ENCODE measurements at regions not wholly inside any gene's neighbourhood (a gene's known extent, or its start where the extent isn't known, plus 50 kb on each side); places are given as distances from the start of the nearest gene placed in this dataset.

DNA sequence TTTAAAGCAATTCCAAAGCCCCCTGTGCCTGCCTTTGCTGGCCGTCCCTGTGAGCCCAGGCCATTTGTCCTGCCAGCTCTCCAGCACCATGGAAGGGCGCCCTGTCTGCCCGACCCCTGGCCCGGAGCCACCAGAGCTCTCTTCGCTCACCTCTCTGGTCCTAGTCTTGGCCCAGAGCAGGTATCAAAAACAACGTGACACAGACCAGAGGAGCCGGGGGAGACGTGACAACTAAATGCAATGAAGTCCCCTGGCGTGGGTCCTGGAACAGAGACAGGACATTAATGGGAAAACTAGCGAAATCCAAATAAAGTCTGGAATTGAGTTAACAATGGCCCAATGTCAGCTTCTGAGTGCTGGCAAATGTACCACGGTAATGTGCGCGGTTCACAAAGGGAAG, 83.2 kb upstream of the DIO3 start:
- intact Hi-C loops (cut with micrococcal nuclease; ENCODE audit: unreplicated experiment), result no loop called here

DNA sequence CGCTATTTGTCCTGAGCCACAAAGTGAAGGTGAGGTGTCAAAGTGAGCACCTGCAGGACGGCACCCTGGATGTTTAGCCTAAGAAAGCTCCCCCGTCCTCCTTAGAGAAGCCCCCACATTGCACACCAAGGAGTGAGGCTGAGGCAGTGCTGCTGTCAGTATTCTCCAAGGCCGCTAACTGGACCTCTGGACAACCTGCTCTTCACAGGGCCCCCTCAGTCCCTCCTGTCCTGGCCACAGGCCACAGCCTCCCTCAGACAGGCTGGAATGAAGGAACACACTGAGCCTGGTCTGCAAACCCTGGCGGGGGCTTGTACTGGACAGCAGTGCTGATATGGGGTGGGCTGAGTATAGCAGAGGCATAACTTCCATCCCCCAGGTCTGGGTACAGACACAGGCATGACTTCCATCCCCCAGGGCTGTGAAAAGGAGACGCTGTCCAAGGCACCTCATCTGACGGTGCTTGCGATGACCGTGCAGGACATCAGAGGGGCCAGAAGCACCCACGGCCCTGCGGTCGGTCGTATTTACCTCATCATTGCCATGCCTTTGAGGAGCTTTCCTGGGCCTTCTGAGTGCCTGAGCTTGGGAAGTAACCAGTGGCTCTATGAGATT, 82.4 kb upstream of the DIO3 start:
- H3K36me3 ChIP-seq (ENCODE audit: insufficient read depth, low read length, poor library complexity, severe bottlenecking), result no peaks in the 10 kb centered on the region
- POLR2A ChIA-PET (ENCODE audit: low non-redundant PET), result no interaction called here
- TF ChIP-seq, protein P1, sequence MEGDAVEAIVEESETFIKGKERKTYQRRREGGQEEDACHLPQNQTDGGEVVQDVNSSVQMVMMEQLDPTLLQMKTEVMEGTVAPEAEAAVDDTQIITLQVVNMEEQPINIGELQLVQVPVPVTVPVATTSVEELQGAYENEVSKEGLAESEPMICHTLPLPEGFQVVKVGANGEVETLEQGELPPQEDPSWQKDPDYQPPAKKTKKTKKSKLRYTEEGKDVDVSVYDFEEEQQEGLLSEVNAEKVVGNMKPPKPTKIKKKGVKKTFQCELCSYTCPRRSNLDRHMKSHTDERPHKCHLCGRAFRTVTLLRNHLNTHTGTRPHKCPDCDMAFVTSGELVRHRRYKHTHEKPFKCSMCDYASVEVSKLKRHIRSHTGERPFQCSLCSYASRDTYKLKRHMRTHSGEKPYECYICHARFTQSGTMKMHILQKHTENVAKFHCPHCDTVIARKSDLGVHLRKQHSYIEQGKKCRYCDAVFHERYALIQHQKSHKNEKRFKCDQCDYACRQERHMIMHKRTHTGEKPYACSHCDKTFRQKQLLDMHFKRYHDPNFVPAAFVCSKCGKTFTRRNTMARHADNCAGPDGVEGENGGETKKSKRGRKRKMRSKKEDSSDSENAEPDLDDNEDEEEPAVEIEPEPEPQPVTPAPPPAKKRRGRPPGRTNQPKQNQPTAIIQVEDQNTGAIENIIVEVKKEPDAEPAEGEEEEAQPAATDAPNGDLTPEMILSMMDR (conservative IDR thresholded peaks at IDR 0.05; ENCODE audit: low read depth, low read length), result no peak
- no peak for TF ChIP-seq EZH2 (IDR thresholded peaks at IDR 0.05; ENCODE audit: borderline replicate concordance, low read depth, low read length, poor library complexity, severe bottlenecking)
- H3K27me3 ChIP-seq (replicated peaks; ENCODE audit: insufficient read depth, low read depth, low read length, poor library complexity), result no peaks in the 10 kb centered on the region
- H3K27ac ChIP-seq (ENCODE audit: low read depth, low read length, poor library complexity, severe bottlenecking), result no peak overlapping the region
- BruUV-seq (replicated peaks), result no TSS peak
- intact Hi-C loops (cut with micrococcal nuclease; ENCODE audit: unreplicated experiment), result no loop called here
- DNase-seq (ENCODE audit: low spot score), result no peak
- H3K4me1 ChIP-seq (ENCODE audit: insufficient read depth, low read length, poor library complexity, severe bottlenecking), result no peaks in the 10 kb centered on the region
- H3K9me3 ChIP-seq (ENCODE audit: low read depth, low read length, poor library complexity, severe bottlenecking), result no peaks in the 10 kb centered on the region
- CTCF ChIA-PET, result no interaction called here
- H3K4me3 ChIP-seq (ENCODE audit: low read depth, low read length, poor library complexity, severe bottlenecking), result no peak overlapping the region

More for the DNA sequence above, 83.2 kb upstream of the DIO3 start:
- Histone ChIP-seq H3K27me3 (replicated peaks; ENCODE audit: insufficient read depth, low read depth, low read length, poor library complexity) (no peaks in the 10 kb centered on the region), H3K4me1 (ENCODE audit: insufficient read depth, low read length, poor library complexity, severe bottlenecking) (no peaks in the 10 kb centered on the region), H3K27ac (ENCODE audit: low read depth, low read length, poor library complexity, severe bottlenecking) (no peak overlapping the region), H3K9me3 (ENCODE audit: low read depth, low read length, poor library complexity, severe bottlenecking) (no peaks in the 10 kb centered on the region), H3K4me3 (ENCODE audit: low read depth, low read length, poor library complexity, severe bottlenecking) (no peak overlapping the region), H3K36me3 (ENCODE audit: insufficient read depth, low read length, poor library complexity, severe bottlenecking) (no peaks in the 10 kb centered on the region)
- DNase-seq (ENCODE audit: low spot score), result no peak
- ChIA-PET CTCF (no interaction called here), POLR2A (ENCODE audit: low non-redundant PET) (no interaction called here)
- no TSS peak for BruUV-seq (replicated peaks)
- TF ChIP-seq, protein P1 (conservative IDR thresholded peaks at IDR 0.05; ENCODE audit: low read depth, low read length), result no peak
- TF ChIP-seq EZH2 (IDR thresholded peaks at IDR 0.05; ENCODE audit: borderline replicate concordance, low read depth, low read length, poor library complexity, severe bottlenecking), result no peak

DNA sequence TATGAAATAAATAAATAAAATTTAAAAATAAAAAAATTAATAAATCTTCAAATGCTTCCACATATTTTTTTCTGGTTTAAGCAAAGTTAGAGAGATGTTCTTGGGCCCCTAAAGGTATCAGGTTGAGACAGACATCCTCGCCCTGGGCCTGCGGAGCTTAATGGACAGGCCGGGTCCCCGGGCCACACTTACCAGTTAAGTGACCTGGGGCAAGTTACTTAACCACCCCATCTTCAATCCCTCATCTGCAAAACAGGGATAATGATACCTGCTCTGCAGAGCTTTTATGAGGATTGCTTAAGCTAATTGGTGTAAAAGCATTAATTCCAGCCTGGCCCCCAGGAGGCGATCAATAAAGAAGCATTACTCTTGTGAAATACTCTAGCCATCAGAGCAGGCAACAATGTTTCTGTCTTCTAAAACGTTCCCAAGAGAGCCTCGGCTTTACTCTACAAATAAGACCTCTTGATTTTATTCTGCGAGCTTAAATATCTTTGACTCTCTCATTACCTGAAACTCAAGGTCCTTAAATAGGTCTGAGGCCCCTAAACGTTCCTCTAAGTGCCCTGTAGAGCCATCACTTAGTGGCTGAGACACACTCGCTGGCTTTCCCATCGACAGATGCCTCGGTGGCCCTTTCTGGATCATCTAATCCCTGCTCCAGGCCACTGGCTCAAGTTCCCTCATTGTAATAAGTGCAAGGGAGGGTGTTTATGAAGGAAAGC, 81.1 kb upstream of the DIO3 start:
- H3K27ac ChIP-seq (ENCODE audit: low read depth, low read length, poor library complexity, severe bottlenecking), result no peak overlapping the region
- POLR2A ChIA-PET (ENCODE audit: low non-redundant PET), result interaction anchor here (0.7 kb wide), 1 partner anchor 24 kb away, joined by 6 read pairs; no protein-coding TSS in a partner anchor

More for the DNA sequence above, 81.1 kb upstream of the DIO3 start:
- CTCF ChIA-PET, result no interaction called here
- DNase-seq (ENCODE audit: low spot score), result no peak
- no TSS peak for BruUV-seq (replicated peaks)
- no peaks in the 10 kb centered on the region for H3K4me1 ChIP-seq (ENCODE audit: insufficient read depth, low read length, poor library complexity, severe bottlenecking)
- no peaks in the 10 kb centered on the region for H3K9me3 ChIP-seq (ENCODE audit: low read depth, low read length, poor library complexity, severe bottlenecking)
- H3K4me3 ChIP-seq (ENCODE audit: low read depth, low read length, poor library complexity, severe bottlenecking), result no peak overlapping the region
- no peak for TF ChIP-seq EZH2 (IDR thresholded peaks at IDR 0.05; ENCODE audit: borderline replicate concordance, low read depth, low read length, poor library complexity, severe bottlenecking)
- TF ChIP-seq, protein P1 (conservative IDR thresholded peaks at IDR 0.05; ENCODE audit: low read depth, low read length), result no peak
- H3K36me3 ChIP-seq (ENCODE audit: insufficient read depth, low read length, poor library complexity, severe bottlenecking), result no peaks in the 10 kb centered on the region
- H3K27me3 ChIP-seq (replicated peaks; ENCODE audit: insufficient read depth, low read depth, low read length, poor library complexity), result no peaks in the 10 kb centered on the region
- intact Hi-C loops (cut with micrococcal nuclease; ENCODE audit: unreplicated experiment), result no loop called here

All from A673 (cell line).